Natural killer cell (primary cell): ENCODE measurements at regions not wholly inside any gene's neighbourhood (a gene's known extent, or its start where the extent isn't known, plus 50 kb on each side); places are given as distances from the start of the nearest gene placed in this dataset.

Source experiments
- ATAC-seq, 3 donors: fragments of 150-1000 bp in 2 of 3; fragments of 200-7000 bp in 1 of 3; cut with Tn5 transposase; 1 replicate in 1 of 3; 2 replicates in 2 of 3; pipeline ENCODE4 v1.10.0; 2021; ENCODE audit warnings: mild to moderate bottlenecking in 2 of 3, moderate library complexity in 2 of 3
- DNase-seq, 2 donors: peaks; one replicate each; pipeline versions ENCODE4 v3.0.0 to v3.0.0-alpha.2; 2013 to 2021; ENCODE audit warnings: mixed read lengths in 1 of 2
- H3K27ac ChIP-seq: one replicate; pipeline ENCODE4 v1.5.1; 2013; ENCODE audit warnings: mild to moderate bottlenecking, low read length
- H3K27me3 ChIP-seq: one replicate; pipeline ENCODE4 v1.6.1; 2013; ENCODE audit warnings: low read length; ENCODE audit not compliant: control insufficient read depth, insufficient read depth
- H3K36me3 ChIP-seq: one replicate; pipeline ENCODE4 v1.6.1; 2013; ENCODE audit warnings: low read length; ENCODE audit not compliant: control insufficient read depth, insufficient read depth
- H3K4me1 ChIP-seq: one replicate; pipeline ENCODE4 v1.6.1; 2013; ENCODE audit warnings: low read length; ENCODE audit not compliant: control insufficient read depth, insufficient read depth
- H3K4me3 ChIP-seq: one replicate; pipeline ENCODE4 v1.5.1; 2013; ENCODE audit warnings: low read length
- H3K9me3 ChIP-seq: one replicate; pipeline ENCODE4 v1.6.1; 2013; ENCODE audit warnings: low read length; ENCODE audit not compliant: control insufficient read depth, insufficient read depth
- H3K27ac Mint-ChIP-seq, 2 donors: one replicate each; pipeline ENCODE4 v1.8.0; 2022; ENCODE audit warnings: mild to moderate bottlenecking in 2 of 2, mixed read lengths in 2 of 2, moderate library complexity in 1 of 2
- H3K27me3 Mint-ChIP-seq, 2 donors: one replicate each; pipeline ENCODE4 v1.8.0; 2022; ENCODE audit warnings: low read depth in 2 of 2, mixed read lengths in 2 of 2
- H3K36me3 Mint-ChIP-seq: one replicate; pipeline ENCODE4 v1.8.0; 2022; ENCODE audit warnings: mixed read lengths
- H3K4me1 Mint-ChIP-seq, 2 donors: one replicate each; pipeline ENCODE4 v1.8.0; 2022; ENCODE audit warnings: mixed read lengths in 2 of 2
- H3K4me3 Mint-ChIP-seq: one replicate; pipeline ENCODE4 v1.8.0; 2022; ENCODE audit warnings: mild to moderate bottlenecking, moderate library complexity, mixed read lengths
- H3K9me3 Mint-ChIP-seq, 2 donors: one replicate each; pipeline ENCODE4 v1.8.0; 2022; ENCODE audit warnings: mixed read lengths in 2 of 2
- WGBS: methylation state at CpG from one replicate; pipeline ENCODE4 v1.1.7; 2013; ENCODE audit warnings: missing lambda C conversion rate; ENCODE audit not compliant: insufficient coverage; 5-methylcytosine and 5-hydroxymethylcytosine counted together
- intact Hi-C: fragments of 100-400 bp; cut with micrococcal nuclease; formaldehyde crosslinking; loops from one replicate; pipeline ENCODE4 v1.14.2; 2022
- TF ChIP-seq, protein P1 (sequence below): fragments of 200-600 bp; IDR thresholded peaks from one replicate; pipeline ENCODE4 v1.8.0; 2022; ENCODE audit warnings: antibody characterized with exemption

DNA sequence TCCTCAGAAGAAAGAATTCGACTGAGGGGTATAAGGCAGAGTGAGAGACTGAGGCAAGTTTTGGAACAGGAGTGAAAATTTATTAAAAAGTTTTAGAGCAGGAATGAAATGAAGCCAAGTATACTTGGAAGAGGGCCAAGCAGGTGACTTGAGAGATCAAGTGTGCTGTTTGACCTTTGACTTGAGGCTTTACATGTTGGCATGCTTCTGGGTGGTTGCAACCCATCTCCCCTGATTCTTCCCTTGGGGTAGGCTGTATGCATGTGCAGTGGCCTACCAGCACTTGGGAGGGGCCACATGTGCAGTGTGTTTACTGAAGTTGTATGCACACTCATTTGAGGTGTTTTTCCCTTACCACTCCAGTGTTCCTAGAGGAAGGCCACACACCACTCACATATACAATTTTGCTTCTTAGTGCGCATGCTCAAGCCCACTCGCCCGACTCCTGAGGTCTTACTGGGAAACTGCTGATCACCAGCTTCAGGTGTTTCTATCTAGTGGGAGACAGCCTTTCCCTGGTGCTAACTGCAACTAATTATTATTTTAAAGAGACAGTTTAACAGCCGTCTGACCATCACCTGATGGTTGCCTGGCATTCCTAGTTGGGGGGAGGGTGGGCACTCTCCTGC, 61.5 kb upstream of the CADPS start:
- no peaks in the 10 kb centered on the region for H3K4me1 Mint-ChIP-seq
- H3K4me3 ChIP-seq, result no peak overlapping the region
- WGBS, result 83% methylated on average over 4 of the region's 5 CpGs
- intact Hi-C loops, result no loop called here
- no peak overlapping the region for H3K27ac ChIP-seq
- no peaks in the 10 kb centered on the region for H3K4me1 ChIP-seq
- DNase-seq, result no peak
- no peaks in the 10 kb centered on the region for H3K27me3 Mint-ChIP-seq
- no peaks in the 10 kb centered on the region for H3K9me3 ChIP-seq
- H3K9me3 Mint-ChIP-seq, result peaks cover 10 to 25% of the 10 kb centered on the region in 2 donors
- no peaks in the 10 kb centered on the region for H3K27me3 ChIP-seq
- TF ChIP-seq, protein P1, sequence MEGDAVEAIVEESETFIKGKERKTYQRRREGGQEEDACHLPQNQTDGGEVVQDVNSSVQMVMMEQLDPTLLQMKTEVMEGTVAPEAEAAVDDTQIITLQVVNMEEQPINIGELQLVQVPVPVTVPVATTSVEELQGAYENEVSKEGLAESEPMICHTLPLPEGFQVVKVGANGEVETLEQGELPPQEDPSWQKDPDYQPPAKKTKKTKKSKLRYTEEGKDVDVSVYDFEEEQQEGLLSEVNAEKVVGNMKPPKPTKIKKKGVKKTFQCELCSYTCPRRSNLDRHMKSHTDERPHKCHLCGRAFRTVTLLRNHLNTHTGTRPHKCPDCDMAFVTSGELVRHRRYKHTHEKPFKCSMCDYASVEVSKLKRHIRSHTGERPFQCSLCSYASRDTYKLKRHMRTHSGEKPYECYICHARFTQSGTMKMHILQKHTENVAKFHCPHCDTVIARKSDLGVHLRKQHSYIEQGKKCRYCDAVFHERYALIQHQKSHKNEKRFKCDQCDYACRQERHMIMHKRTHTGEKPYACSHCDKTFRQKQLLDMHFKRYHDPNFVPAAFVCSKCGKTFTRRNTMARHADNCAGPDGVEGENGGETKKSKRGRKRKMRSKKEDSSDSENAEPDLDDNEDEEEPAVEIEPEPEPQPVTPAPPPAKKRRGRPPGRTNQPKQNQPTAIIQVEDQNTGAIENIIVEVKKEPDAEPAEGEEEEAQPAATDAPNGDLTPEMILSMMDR, result no peak
- H3K36me3 Mint-ChIP-seq, result no peaks in the 10 kb centered on the region
- no peak overlapping the region for H3K4me3 Mint-ChIP-seq
- no peak overlapping the region for H3K27ac Mint-ChIP-seq
- no peaks in the 10 kb centered on the region for H3K36me3 ChIP-seq
- ATAC-seq, result no peak

DNA sequence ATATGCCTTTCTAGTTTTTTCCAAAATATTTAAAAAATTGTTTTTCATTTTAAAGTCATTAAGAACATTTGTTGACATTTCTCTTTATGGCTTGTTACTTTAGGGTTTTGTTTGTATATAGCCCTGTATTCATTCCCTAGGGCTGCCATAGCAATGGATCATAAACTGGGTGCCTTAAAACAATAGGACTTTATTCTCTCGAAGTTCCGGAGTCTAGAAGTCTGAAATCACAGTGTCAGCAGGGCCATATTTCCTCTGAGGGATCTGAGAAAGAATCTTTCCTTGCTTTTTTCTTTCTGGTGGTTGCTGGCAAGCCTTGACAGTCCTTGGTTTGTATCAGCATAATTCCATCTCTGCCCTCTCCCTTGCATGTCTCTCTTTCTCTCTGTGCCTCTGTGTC, 63.4 kb upstream of the CADPS start:
- Mint-ChIP-seq H3K4me3 (no peak overlapping the region), H3K27me3 (no peaks in the 10 kb centered on the region), H3K9me3 (peaks cover 10 to 25% of the 10 kb centered on the region in 2 donors), H3K36me3 (no peaks in the 10 kb centered on the region), H3K27ac (no peak overlapping the region), H3K4me1 (no peaks in the 10 kb centered on the region)
- Histone ChIP-seq H3K36me3 (no peaks in the 10 kb centered on the region), H3K9me3 (no peaks in the 10 kb centered on the region), H3K4me1 (no peaks in the 10 kb centered on the region), H3K27ac (no peak overlapping the region), H3K4me3 (no peak overlapping the region), H3K27me3 (no peaks in the 10 kb centered on the region)
- intact Hi-C loops, result no loop called here
- TF ChIP-seq, protein P1, result no peak
- WGBS, result 74% methylated on average over 2 of the region's 2 CpGs
- DNase-seq (no peak), ATAC-seq (no peak)

DNA sequence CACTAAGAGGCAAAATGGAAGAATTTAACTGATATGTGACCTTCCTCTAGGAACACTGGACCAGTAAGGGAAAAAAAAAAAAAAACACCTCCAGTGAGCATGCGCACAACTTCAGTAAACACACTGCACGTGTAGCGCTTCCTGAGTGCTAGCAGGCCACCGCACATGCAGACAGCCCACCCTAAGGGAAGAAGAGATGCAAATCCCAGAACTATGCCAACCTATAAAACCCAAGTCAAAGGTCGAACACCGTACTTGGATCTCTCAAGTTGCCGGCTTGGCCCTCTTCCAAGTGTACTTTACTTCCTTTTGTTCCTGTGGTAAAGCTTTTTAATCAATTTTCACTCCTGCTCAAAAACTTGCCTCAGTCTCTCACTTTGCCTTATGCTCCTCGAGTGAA, 64.5 kb upstream of the CADPS start:
- ATAC-seq (no peak), DNase-seq (no peak)
- peaks cover 7 to 20% of the 10 kb centered on the region in 2 donors for H3K9me3 Mint-ChIP-seq
- WGBS, result 85% methylated on average over 8 of the region's 8 CpGs
- no peaks in the 10 kb centered on the region for H3K27me3 Mint-ChIP-seq
- Histone ChIP-seq H3K9me3 (no peaks in the 10 kb centered on the region), H3K27me3 (no peaks in the 10 kb centered on the region), H3K27ac (no peak overlapping the region), H3K4me3 (no peak overlapping the region), H3K4me1 (no peaks in the 10 kb centered on the region), H3K36me3 (no peaks in the 10 kb centered on the region)
- no peaks in the 10 kb centered on the region for H3K4me1 Mint-ChIP-seq
- no peaks in the 10 kb centered on the region for H3K36me3 Mint-ChIP-seq
- intact Hi-C loops, result no loop called here
- H3K27ac Mint-ChIP-seq, result no peak overlapping the region
- no peak overlapping the region for H3K4me3 Mint-ChIP-seq
- TF ChIP-seq, protein P1, result no peak
